GM20000 (cell line): ENCODE measurements at regions not wholly inside any gene's neighbourhood (a gene's known extent, or its start where the extent isn't known, plus 50 kb on each side); places are given as distances from the start of the nearest gene placed in this dataset.
"Not testable (repeated sequence)": the region's sequence is repeated elsewhere in the genome, so short reads cannot be mapped to it uniquely, and the experiment has no call there.

ENCODE experiments used
- DNase-seq: peaks from one replicate; pipeline ENCODE4 v3.0.0; 2012; ENCODE audit warnings: low spot score
- CTCF ChIP-seq: IDR thresholded peaks from 2 replicates; pipeline ENCODE4 v1.5.1; 2012; ENCODE audit warnings: mild to moderate bottlenecking, control low read depth; ENCODE audit errors: extremely low read depth, missing control alignments

GRCh38 chr4:11813951-11814446 lies 385.3 kb upstream of the HS3ST1 start:
- no peak for TF ChIP-seq CTCF
- no peak for DNase-seq

- not testable (repeated sequence) for DNase-seq
Measured at GRCh38 chr4:11811521-11811920, 382.8 kb upstream of the HS3ST1 start.

GRCh38 chr4:11805842-11806241 lies 377.1 kb upstream of the HS3ST1 start:
- TF ChIP-seq CTCF: no peak
- peak; percentile 3 for DNase-seq

- no peak for TF ChIP-seq CTCF
- no peak for DNase-seq
Measured at GRCh38 chr4:11801466-11802446, 373.1 kb upstream of the HS3ST1 start.

DNA sequence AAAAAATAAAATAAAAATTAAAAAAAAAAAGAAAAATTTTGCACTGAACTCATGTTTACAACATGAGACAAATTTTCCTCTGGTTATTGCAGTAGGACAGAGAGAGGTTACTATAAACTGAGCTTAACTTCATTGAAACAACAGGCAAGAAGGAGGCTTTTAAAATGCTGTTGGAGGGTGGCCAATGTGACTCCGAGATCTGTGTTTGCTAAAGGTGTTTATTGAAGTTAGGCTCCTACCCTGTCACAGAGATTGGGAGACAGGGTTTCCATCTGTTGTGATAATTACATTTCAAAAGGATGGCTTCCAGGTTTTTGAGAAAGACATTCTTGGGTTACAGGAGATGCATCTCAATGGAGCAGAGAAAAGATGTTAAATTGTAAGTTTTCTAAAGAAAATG lies 370.5 kb upstream of the HS3ST1 start:
- DNase-seq: no peak
- TF ChIP-seq CTCF: no peak

DNA sequence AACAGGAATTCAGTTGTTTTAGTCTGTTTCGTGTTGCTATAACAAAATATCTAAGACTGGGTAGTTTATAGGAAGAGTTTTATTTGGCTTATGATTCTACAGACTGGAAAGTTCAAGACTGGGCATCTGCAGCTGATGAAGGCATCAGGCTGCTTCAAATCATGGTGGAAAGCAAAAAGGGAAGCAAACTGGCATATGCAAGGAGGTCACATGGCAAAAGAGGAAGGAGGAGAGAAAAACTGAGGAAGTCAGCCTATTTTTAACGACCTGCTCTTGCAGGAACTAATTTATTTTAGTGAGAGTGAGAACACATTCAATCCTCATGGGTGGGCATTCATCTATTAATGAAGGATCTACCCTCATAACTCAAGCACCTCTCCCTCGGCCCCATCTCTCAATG lies 363.1 kb upstream of the HS3ST1 start:
- no peak for TF ChIP-seq CTCF
- DNase-seq: no peak

DNA sequence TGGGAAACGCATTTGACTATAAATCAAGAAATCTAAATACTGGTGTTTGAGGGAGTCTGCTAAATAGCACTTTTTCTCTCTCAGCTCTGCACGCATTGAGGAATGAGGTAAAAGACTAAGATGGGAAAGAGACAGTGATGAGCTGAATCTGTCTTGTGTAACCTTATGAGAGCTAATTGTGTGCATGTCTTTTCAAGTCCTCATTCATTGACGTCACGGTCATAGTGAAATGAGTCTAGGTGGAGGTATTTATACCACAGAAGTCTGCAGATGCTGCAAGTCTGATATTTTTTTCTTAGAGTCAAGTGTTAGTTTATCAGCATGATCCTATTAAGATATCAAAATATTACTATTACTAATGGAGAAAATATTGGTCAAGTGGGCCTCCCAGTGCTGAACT lies 361.5 kb upstream of the HS3ST1 start:
- TF ChIP-seq CTCF: no peak
- no peak for DNase-seq
